ENCODE measurements at regions not wholly inside any gene's neighbourhood (a gene's known extent, or its start where the extent isn't known, plus 50 kb on each side); places are given as distances from the start of the nearest gene placed in this dataset.

GRCh38 chr10:85177767-85178166 is 849.4 kb downstream of the CCSER2 start:
- intact Hi-C loops (cut with DNase I): no loop called here
- Histone ChIP-seq H3K9me3 (no peaks in the 10 kb centered on the region), H3K27ac (replicated peaks in 1 of 4) (no peak overlapping the region), H3K4me1 (no peaks in the 10 kb centered on the region), H3K27me3 (no peaks in the 10 kb centered on the region), H3K4me3 (no peak overlapping the region), H3K36me3 (no peaks in the 10 kb centered on the region)
- TF ChIP-seq POLR2AphosphoS5 (IDR thresholded peaks at IDR 0.05): no peak
- no peak for TF ChIP-seq EP300 (IDR thresholded peaks at IDR 0.05)
- TF ChIP-seq CTCF (IDR thresholded peaks at IDR 0.05): no peak
- no peak for TF ChIP-seq POLR2A (IDR thresholded peaks at IDR 0.05; ENCODE audit: low read depth)
- DNase-seq (ENCODE audit: extremely low spot score): no peak
- 87% methylated on average over 2 of the region's 2 CpGs for WGBS

GRCh38 chr10:85187047-85187446 is 858.7 kb downstream of the CCSER2 start:
- TF ChIP-seq POLR2A (IDR thresholded peaks at IDR 0.05; ENCODE audit: low read depth) (no peak), POLR2AphosphoS5 (IDR thresholded peaks at IDR 0.05) (no peak), EP300 (IDR thresholded peaks at IDR 0.05) (no peak), CTCF (IDR thresholded peaks at IDR 0.05) (no peak)
- intact Hi-C loops (cut with DNase I): no loop called here
- Histone ChIP-seq H3K27me3 (no peaks in the 10 kb centered on the region), H3K9me3 (no peaks in the 10 kb centered on the region), H3K4me1 (no peaks in the 10 kb centered on the region), H3K36me3 (no peaks in the 10 kb centered on the region), H3K27ac (replicated peaks in 1 of 4) (no peak overlapping the region), H3K4me3 (no peak overlapping the region)
- DNase-seq (ENCODE audit: extremely low spot score): no peak
- WGBS: 72% methylated on average over 2 of the region's 2 CpGs

GRCh38 chr10:85188770-85189484 is 860.5 kb downstream of the CCSER2 start:
- Histone ChIP-seq H3K4me3 (no peak overlapping the region), H3K4me1 (no peaks in the 10 kb centered on the region), H3K9me3 (no peaks in the 10 kb centered on the region), H3K36me3 (no peaks in the 10 kb centered on the region), H3K27me3 (no peaks in the 10 kb centered on the region), H3K27ac (replicated peaks in 1 of 4) (no peak overlapping the region)
- TF ChIP-seq CTCF (IDR thresholded peaks at IDR 0.05): no peak
- no peak for TF ChIP-seq POLR2A (IDR thresholded peaks at IDR 0.05; ENCODE audit: low read depth)
- no peak for TF ChIP-seq EP300 (IDR thresholded peaks at IDR 0.05)
- TF ChIP-seq POLR2AphosphoS5 (IDR thresholded peaks at IDR 0.05): no peak
- peak; percentile 55 for DNase-seq (ENCODE audit: extremely low spot score)
- intact Hi-C loops (cut with DNase I): no loop called here
- whole genome bisulfite sequencing: 50% methylated on average over 3 of the region's 3 CpGs

- no peaks in the 10 kb centered on the region for H3K4me1 ChIP-seq
- peak; percentile 68 for DNase-seq (ENCODE audit: extremely low spot score)
- no peak overlapping the region for H3K27ac ChIP-seq (replicated peaks in 1 of 4)
- H3K9me3 ChIP-seq: no peaks in the 10 kb centered on the region
- WGBS: 32% methylated on average over 3 of the region's 3 CpGs
- peaks cover 0 to 4% (median 0%) of the 10 kb centered on the region in 4 donors for H3K27me3 ChIP-seq
- TF ChIP-seq POLR2AphosphoS5 (IDR thresholded peaks at IDR 0.05): no peak
- H3K4me3 ChIP-seq: no peak overlapping the region
- no peaks in the 10 kb centered on the region for H3K36me3 ChIP-seq
- intact Hi-C loops (cut with DNase I): no loop called here
Measured at GRCh38 chr10:85193796-85194195, 865.4 kb downstream of the CCSER2 start.

- no peak overlapping the region for H3K27ac ChIP-seq (replicated peaks in 1 of 4)
- no peaks in the 10 kb centered on the region for H3K36me3 ChIP-seq
- TF ChIP-seq POLR2A (IDR thresholded peaks at IDR 0.05; ENCODE audit: low read depth) (no peak), POLR2AphosphoS5 (IDR thresholded peaks at IDR 0.05) (no peak), CTCF (IDR thresholded peaks at IDR 0.05) (no peak), EP300 (IDR thresholded peaks at IDR 0.05) (no peak)
- peak; percentile 47 for DNase-seq (ENCODE audit: extremely low spot score)
- H3K4me1 ChIP-seq: no peaks in the 10 kb centered on the region
- H3K9me3 ChIP-seq: no peaks in the 10 kb centered on the region
- intact Hi-C loops (cut with DNase I): no loop called here
- peaks cover 0 to 4% (median 0%) of the 10 kb centered on the region in 4 donors for H3K27me3 ChIP-seq
- 67% methylated on average over 1 of the region's 1 CpG for WGBS
- H3K4me3 ChIP-seq: no peak overlapping the region
Measured at GRCh38 chr10:85194706-85195105, 866.3 kb downstream of the CCSER2 start.
